ENCODE measurements at regions not wholly inside any gene's neighbourhood (a gene's known extent, or its start where the extent isn't known, plus 50 kb on each side); places are given as distances from the start of the nearest gene placed in this dataset.

GRCh38 chr13:90121784-90122183 lies 1225.7 kb upstream of the MIR17HG start:
- no peak for TF ChIP-seq POLR2A (IDR thresholded peaks at IDR 0.05)
- TF ChIP-seq, protein P1, sequence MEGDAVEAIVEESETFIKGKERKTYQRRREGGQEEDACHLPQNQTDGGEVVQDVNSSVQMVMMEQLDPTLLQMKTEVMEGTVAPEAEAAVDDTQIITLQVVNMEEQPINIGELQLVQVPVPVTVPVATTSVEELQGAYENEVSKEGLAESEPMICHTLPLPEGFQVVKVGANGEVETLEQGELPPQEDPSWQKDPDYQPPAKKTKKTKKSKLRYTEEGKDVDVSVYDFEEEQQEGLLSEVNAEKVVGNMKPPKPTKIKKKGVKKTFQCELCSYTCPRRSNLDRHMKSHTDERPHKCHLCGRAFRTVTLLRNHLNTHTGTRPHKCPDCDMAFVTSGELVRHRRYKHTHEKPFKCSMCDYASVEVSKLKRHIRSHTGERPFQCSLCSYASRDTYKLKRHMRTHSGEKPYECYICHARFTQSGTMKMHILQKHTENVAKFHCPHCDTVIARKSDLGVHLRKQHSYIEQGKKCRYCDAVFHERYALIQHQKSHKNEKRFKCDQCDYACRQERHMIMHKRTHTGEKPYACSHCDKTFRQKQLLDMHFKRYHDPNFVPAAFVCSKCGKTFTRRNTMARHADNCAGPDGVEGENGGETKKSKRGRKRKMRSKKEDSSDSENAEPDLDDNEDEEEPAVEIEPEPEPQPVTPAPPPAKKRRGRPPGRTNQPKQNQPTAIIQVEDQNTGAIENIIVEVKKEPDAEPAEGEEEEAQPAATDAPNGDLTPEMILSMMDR (IDR thresholded peaks at IDR 0.05), result no peak
- intact Hi-C loops (cut with DNase I), result no loop called here
- no peak for DNase-seq
- no peaks in the 10 kb centered on the region for H3K4me1 ChIP-seq
- no peaks in the 10 kb centered on the region for H3K9me3 ChIP-seq
- 93 to 96% methylated on average over 1 of the region's 1 CpG for WGBS, 2 donors
- no peaks in the 10 kb centered on the region for H3K27me3 ChIP-seq
- H3K36me3 ChIP-seq, result no peaks in the 10 kb centered on the region
- H3K4me3 ChIP-seq (replicated peaks in 1 of 3), result no peak overlapping the region
- H3K27ac ChIP-seq, result no peak overlapping the region

DNA sequence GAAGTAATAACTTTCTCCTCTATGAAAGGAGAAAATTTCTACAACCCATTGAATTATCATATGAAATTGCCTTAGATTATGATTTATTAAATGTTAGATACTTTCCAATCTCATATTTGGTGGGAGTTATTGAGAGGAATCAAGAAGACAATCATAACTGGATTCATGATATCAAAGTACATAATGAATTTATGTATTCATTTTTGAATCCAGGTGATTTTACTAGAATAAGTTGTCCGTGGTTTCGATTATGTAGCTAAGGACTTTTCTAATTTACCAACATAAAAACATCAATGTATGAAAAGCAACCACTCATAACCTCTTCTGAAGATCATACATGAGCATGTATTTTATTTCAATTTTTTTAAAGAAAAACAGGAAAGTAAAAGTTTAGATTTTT lies 1225.0 kb upstream of the MIR17HG start:
- TF ChIP-seq, protein P1 (IDR thresholded peaks at IDR 0.05), result no peak
- TF ChIP-seq POLR2A (IDR thresholded peaks at IDR 0.05), result no peak
- no peaks in the 10 kb centered on the region for H3K27me3 ChIP-seq
- no peak overlapping the region for H3K27ac ChIP-seq
- no peak overlapping the region for H3K4me3 ChIP-seq (replicated peaks in 1 of 3)
- DNase-seq, result no peak
- H3K4me1 ChIP-seq, result no peaks in the 10 kb centered on the region
- no peaks in the 10 kb centered on the region for H3K36me3 ChIP-seq
- H3K9me3 ChIP-seq, result no peaks in the 10 kb centered on the region
- intact Hi-C loops (cut with DNase I), result no loop called here
- 95 to 97% methylated on average over 2 of the region's 2 CpGs for whole genome bisulfite sequencing, 2 donors

DNA sequence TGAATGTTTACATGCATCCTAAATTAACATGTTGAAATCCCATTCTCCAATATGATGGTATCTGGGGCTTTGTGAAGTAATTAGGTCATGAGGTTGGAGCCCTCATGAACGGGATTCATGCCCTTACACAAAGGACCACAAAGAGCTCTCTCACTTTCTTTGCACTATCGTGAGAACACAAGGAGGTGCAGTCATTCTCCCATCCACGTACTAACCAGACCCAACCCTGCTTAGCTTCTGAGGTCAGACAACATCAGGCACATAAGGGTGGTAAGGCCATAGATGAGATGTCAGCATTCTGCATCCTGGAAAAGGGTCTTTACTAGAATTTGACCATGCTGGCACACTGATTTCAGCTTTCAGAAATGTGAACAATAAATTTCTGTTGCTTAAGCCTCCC lies 1211.9 kb upstream of the MIR17HG start:
- no peaks in the 10 kb centered on the region for H3K4me1 ChIP-seq
- no peaks in the 10 kb centered on the region for H3K9me3 ChIP-seq
- H3K27ac ChIP-seq, result no peak overlapping the region
- no peaks in the 10 kb centered on the region for H3K27me3 ChIP-seq
- no peak overlapping the region for H3K4me3 ChIP-seq (replicated peaks in 1 of 3)
- TF ChIP-seq POLR2A (IDR thresholded peaks at IDR 0.05), result no peak
- TF ChIP-seq, protein P1 (IDR thresholded peaks at IDR 0.05), result no peak
- no peaks in the 10 kb centered on the region for H3K36me3 ChIP-seq
- intact Hi-C loops (cut with DNase I), result no loop called here
- WGBS, 2 donors, result 88 to 90% methylated on average over 3 of the region's 3 CpGs
- DNase-seq, result no peak

GRCh38 chr13:90142251-90142650 lies 1205.2 kb upstream of the MIR17HG start:
- Histone ChIP-seq H3K27me3 (no peaks in the 10 kb centered on the region), H3K4me3 (replicated peaks in 1 of 3) (no peak overlapping the region), H3K9me3 (no peaks in the 10 kb centered on the region), H3K27ac (no peak overlapping the region), H3K4me1 (no peaks in the 10 kb centered on the region), H3K36me3 (no peaks in the 10 kb centered on the region)
- WGBS, 2 donors, result 77 to 79% methylated on average over 5 of the region's 5 CpGs
- intact Hi-C loops (cut with DNase I), result no loop called here
- DNase-seq, result no peak
- TF ChIP-seq, protein P1 (IDR thresholded peaks at IDR 0.05), result no peak
- TF ChIP-seq POLR2A (IDR thresholded peaks at IDR 0.05), result no peak

- no peak overlapping the region for H3K27ac ChIP-seq
- no peaks in the 10 kb centered on the region for H3K36me3 ChIP-seq
- H3K9me3 ChIP-seq, result no peaks in the 10 kb centered on the region
- H3K4me1 ChIP-seq, result no peaks in the 10 kb centered on the region
- H3K4me3 ChIP-seq (replicated peaks in 1 of 3), result no peak overlapping the region
- TF ChIP-seq POLR2A (IDR thresholded peaks at IDR 0.05), result no peak
- TF ChIP-seq, protein P1 (IDR thresholded peaks at IDR 0.05), result no peak
- H3K27me3 ChIP-seq, result no peaks in the 10 kb centered on the region
- WGBS, 2 donors, result 85 to 91% methylated on average over 2 of the region's 2 CpGs
- DNase-seq, result no peak
- intact Hi-C loops (cut with DNase I), result no loop called here
These were observed 1193.1 kb upstream of the MIR17HG start for GRCh38 chr13:90154311-90154960.

All from thyroid gland (tissue), 4 donors.